DMS 273 treated with DMSO at 0.1 percent for 48 hours (cell line): ENCODE measurements at regions not wholly inside any gene's neighbourhood (a gene's known extent, or its start where the extent isn't known, plus 50 kb on each side); places are given as distances from the start of the nearest gene placed in this dataset.
"Not testable (repeated sequence)": the region's sequence is repeated elsewhere in the genome, so short reads cannot be mapped to it uniquely, and the experiment has no call there.

Source experiments
- DNase-seq: peaks from one replicate; lab custom pipeline; 2025; lab: John Stamatoyannopoulos, UW

DNA sequence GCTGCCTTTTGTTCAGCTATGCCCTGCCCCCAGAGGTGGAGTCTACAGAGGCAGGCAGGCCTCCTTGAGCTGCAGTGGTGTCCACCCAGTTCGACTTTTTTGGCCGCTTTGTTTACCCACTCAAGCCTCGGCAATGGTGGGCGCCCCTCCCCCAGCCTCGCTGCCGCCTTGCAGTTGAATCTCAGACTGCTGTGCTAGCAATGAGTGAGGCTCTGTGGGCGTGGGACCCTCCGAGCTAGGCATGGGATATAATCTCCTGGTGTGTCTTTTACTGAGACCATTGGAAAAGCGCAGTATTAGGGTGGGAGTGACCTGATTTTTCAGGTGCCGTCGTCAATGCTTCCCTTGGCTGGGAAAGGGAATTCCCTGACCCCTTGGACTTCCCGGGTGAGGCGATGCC, 279.3 kb downstream of the PTH2R start:
- not testable (repeated sequence) for DNase-seq

DNA sequence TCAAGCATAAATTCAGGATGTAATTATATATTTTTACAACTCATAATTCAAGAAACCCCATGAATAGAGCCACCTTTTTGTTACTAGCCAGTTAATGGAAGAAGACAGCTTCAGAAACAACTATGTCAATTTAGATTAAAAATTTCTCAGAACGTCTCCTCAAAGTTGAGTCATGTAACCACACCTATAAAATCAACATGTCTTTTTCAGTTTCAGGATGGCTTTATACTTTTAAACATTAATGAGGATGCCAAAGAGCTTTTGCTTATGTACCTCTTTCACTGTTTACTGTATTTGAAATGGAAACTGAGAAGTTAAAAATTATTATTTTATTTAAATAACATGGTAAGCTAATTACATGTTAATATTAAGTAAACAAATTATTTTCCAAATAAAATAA, 280.1 kb downstream of the PTH2R start:
- DNase-seq, result no peak

DNA sequence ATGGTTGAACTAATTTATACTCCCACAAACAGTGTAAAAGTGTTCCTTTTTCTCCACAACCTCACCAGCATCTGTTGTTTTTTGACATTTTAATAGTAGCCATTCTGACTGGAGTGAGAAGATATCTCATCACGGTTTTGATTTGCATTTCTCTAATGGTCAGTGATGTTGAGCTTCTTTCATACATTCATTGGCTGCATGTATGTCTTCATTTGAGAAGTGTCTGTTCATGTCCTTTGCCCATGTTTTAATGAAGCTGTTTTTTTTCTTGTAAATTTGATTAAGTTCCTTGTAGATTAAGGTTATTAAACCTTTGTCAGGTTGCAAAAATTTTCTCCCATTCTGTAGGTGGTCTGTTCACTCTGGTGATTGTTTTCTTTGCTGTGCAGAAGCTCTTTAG, 281.1 kb downstream of the PTH2R start:
- DNase-seq, result not testable (repeated sequence)

DNA sequence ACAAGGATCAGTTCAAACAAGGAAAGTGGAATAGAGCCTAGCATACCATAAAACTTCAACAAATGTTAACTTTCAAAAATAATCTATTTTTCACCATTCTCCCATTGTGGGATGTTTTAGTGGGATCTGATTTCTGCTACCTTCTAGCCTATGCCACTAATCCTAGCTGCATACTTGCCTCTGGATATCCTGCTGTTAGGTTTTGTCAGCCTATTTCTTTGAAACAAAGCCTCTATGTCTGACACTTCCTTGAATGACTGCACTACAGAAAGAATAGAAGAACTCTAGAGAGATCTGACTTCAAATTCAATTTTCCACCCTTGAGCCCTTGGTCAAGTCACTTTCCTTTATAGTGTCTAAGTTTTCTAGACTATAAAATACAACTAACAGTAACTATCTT, 291.5 kb downstream of the PTH2R start:
- DNase-seq, result no peak

DNA sequence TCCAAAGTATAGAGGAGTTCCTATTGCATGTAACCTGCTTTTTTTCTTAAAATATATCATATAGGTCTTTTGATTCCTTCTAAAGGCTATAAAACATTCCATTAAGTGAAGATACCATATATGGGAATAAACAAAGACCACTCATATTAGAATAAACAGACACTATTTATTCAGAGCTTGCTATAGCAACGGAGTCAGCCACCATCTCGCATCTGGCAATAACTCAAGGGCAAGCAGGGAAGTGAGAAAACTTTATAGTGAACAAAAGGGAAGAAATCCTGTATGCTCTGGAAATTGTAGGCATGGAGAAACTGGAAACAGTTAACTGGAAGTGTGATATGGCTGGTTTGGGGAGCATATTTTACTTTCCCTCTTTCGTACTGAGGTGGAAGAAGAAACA, 301.9 kb downstream of the PTH2R start:
- DNase-seq, result no peak

DNA sequence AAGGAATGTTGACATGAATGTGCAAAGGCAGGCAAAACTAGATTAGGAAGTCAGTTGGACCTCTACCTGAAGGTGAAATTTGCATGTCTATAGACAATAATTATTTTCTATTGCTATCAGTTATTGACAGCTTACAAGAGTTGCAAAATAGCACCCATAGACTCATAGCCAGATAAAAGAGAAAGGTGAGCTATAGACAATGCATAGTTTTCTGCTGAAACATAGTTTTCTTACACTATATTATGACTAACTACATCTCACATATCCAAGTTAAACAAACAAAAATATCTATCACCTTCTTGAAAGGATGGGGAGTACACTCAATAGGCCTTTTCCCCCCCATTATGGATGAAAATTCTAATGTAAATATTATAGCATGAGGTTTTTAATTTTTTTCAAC, 305.0 kb downstream of the PTH2R start:
- no peak for DNase-seq

DNA sequence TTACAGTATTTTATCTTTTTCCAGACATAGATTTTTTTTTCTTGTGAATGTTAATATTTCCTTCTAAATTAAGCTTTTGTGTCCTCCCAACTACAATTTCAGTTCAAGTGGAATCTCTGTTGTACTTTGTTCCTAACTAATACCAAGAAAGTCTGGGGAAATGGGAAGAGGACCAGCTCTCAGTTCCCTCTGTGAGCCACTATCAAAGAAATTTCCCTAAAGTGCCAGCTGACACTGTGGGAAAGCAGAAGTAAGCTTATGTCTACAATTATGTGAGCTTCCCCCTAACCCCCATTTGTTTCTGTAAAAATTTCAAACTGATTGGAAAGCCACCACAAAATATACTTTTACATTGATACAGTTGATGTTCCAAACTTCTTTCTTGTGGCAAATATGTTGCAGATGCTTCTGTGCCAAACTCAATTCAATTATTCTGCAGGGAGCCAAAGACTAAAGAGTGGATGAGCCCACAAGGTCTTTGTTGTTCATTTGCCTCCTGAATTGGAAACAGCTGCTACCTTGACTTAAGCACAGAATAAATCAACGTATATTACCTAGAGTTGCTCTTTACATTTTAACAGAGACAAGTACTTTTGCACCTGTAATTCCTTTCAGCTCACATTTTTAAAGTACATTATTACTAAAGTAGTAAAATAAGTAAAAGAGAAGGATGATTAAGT, 306.6 kb downstream of the PTH2R start:
- no peak for DNase-seq

DNA sequence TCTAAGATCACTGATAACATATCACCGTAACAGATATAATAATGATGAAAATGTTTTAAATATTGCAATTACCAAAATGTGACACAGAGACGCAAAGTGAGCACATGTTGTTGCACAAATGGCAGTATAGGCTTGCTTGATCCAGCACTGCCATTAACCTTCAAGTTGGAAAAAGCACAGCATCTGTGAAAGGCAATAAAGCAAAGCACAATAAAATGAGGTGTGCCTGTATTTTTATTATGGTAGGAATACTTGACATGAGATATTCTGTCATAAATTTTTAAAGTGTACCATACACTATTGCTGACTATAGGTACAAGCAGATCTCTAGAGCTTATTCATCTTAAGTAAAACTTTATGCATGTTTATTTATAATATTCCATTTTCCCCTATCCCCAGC, 312.2 kb downstream of the PTH2R start:
- DNase-seq, result no peak

DNA sequence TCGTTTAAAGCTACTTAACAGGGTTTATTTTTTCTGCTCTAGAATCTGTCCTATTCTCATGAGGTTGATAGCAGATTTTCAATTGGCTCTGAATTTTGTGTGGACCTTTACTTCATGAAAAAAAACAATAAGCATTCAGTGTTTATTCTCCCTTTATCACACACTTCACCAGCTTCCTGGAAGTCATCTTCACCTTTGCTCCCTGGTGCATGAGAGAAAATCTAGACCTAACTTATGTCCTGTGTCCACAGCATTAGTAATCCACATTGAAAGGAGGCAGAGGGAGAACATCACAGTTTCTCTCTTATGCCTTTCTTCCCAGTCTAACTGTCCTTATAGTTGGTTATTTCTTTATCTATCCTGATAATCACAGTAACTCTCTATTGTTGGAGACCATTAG, 316.1 kb downstream of the PTH2R start:
- no peak for DNase-seq

DNA sequence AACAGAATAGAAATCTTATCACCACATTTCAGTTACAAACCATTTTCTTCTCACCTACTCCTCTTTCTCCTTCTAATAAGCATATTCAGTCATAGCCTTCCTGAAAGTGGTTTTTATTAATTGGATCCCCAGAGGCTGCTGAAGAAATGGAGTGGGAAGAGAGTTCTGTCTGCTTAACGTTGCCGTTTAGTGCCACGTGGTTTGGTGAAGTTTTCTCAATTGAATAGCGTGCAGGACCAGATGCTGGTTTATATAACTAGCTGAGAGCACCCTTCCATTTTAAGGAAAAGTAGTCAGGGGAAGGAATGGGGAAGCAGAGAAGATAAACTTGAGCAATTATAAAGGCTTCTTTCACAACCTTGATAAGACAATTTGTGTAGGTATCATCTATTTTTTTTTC, 318.7 kb downstream of the PTH2R start:
- no peak for DNase-seq

DNA sequence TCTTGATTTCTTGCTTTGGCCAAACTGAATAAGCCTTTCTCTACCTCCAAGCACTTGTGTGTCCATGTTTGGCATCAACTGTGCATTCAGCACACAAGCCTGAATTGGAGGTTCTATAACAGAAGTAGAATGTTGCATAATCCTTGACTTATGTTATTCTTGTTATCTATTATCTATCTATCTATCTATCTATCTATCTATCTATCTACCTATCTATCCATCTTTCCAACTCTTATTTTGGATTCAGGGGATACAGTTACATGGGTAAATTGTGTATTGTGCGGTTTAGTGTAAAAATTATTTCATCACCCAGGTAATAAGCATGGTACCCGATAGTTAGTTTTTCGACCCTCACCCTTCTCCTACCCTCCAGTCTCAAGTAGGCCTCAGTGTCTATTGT, 319.6 kb downstream of the PTH2R start:
- DNase-seq, result no peak

DNA sequence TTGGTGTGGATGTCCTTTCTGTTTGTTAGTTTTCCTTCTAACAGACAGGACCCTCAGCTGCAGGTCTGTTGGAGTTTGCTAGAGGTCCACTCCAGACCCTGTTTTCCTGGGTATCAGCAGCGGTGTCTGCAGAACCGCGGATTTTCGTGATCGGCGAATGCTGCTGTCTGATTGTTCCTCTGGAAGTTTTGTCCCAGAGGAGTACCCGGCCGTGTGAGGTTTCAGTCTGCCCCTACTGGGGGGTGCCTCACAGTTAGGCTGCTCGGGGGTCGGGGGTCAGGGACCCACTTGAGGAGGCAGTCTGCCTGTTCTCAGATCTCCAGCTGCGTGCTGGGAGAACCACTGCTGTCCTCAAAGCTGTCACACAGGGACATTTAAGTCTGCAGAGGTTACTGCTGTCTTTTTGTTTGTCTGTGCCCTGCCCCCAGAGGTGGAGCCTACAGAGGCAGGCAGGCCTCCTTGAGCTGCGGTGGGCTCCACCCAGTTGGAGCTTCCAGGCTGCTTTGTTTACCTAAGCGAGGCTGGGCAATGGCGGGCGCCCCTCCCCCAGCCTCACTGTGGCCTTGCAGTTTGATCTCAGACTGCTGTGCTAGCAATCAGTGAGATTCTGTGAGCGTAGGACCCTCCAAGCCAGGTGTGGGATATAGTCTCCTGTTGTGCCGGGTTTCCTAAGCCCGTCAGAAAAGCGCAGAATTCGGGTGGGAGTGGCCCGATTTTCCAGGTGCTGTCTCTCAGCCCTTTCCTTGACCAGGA, 345.2 kb downstream of the PTH2R start:
- DNase-seq, result not testable (repeated sequence)

DNA sequence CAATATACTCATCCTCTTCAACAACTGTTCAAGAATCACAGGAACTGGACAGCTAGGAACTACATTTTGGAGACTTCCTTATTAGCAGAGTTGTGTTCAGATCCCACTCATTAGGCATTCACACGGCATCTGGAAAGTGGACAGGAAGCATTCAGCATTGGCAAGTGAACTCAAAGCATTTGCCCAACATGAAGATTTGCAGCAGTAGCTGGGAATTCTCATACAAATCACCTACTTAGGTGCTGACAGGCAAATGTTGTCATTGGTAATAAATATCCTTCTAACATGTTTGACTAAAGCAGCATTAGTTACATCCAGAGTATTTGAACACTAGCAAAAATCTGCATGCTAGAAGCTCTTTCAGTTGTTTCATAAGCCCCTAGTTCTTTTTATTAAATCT, 350.8 kb downstream of the PTH2R start:
- DNase-seq, result no peak

DNA sequence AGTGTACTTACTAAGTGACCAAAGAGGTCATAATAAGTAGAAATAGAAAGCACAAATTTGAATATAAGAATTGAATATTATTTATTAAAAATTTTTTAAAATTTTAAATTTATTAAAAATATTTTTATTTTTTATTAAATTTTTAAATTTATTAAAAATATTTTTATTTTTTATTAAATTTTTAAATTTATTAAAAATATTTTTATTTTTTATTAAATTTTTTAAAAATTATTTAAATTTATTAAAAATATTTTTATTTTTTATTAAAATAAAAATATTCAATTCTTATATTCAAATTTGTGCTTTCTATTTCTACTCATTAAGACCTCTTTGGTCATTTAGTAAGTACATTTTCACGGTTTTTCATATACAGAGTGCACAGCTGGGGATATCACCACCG, 366.5 kb downstream of the PTH2R start:
- DNase-seq, result not testable (repeated sequence)

DNA sequence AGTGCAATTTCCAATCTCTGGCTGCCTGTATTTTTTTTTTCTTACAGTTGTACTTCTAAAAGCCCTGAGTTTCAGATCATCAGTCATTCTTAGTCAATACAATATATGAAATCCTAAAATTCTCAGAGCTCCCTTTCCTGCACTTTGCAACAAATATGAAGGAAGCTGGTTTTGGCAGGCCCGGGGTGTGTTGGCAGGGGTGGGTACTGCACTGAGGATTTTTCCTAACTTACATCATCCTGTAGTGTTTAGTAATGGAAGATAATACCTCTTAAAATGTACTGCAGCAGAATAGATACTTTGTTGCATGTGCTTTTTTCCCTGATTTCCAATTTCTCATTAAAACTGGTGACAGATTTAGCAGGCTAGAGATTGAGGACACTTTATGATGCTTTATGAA, 374.6 kb downstream of the PTH2R start:
- DNase-seq, result no peak

DNA sequence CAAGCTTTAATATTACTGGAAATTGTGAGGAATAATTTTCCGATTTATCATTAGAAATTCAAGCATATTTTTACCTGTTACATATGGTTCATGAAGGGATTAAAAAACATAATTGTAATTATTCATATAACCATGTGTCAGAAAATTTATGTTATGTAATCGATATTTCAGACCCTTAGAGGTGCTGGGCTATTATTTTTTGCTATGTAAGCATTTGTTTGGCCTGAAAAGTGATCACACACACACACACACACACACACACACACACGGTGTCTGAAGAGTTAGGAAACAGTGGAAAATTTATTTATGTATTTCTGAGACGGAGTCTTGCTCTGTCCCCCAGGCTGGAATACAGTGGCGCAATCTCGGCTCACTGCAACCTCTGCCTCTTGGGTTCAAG, 375.5 kb downstream of the PTH2R start:
- DNase-seq, result no peak

DNA sequence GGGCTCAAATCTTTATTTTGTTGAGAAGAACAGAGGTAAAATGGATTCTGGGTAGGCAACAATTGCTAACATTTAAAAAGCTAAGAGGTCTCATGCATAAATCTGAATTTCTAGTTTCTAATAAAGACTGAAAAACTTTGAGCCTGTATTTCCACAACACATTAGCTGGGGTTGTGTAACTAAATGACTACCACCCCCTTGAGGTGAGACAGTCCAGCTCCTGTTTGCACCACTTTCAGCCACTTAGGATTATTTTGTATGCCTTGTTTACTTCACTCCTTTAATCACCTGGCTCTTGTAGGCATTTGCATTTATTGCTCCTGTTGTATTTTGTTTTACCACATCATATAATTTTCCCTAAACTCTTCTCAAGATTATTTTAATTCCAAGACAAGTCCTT, 376.6 kb downstream of the PTH2R start:
- no peak for DNase-seq

DNA sequence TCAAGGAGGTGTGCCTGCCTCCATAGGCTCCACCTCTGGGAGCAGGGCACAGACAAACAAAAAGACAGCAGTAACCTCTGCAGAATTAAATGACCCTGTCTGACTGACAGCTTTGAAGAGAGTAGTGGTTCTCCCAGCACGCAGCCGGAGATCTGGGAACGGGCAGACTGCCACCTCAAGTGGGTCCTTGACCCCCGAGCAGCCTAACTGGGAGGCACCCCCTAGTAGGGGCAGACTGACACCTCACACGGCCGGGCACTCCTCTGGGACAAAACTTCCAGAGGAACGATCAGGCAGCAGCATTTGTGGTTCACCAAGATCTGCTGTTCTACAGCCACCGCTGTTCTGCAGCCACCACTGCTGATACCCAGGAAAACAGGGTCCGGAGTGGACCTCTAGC, 378.2 kb downstream of the PTH2R start:
- DNase-seq, result not testable (repeated sequence)

DNA sequence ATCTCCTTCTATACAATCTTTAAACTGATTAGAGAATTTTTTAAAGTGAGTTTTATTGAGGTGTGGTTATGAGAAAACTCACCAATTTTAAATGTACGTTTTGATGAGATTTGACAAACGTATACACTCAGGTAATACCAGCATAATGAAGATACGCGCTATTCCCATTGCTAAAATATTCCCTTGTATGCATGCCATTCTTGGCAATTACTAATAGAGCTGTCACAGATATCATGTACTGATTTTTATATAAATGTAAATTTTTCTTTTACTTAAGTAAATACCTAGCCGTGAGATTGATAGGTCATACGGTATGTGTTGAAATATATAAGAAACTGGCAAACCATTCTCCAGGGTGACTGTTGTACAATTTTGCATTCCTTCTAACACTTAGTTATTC, 384.7 kb downstream of the PTH2R start:
- no peak for DNase-seq

DNA sequence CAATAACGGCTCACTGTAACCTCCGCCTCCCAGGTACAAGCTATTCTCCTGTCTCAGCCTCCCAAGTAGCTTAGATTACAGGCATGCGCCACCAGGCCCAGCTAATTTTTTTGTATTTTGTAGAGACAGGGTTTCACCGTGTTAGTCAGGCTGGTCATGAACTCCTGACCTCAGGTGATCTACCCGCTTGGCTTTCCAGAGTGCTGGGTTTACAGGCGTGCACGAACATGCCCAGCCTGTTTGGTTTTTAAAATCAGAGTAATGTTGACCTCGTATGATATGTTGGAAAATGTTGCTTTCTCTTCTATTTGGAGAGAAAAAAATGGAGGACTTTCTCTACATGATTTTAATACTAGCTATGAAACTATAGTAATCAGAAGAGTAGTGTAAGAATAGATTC, 386.2 kb downstream of the PTH2R start:
- no peak for DNase-seq

DNA sequence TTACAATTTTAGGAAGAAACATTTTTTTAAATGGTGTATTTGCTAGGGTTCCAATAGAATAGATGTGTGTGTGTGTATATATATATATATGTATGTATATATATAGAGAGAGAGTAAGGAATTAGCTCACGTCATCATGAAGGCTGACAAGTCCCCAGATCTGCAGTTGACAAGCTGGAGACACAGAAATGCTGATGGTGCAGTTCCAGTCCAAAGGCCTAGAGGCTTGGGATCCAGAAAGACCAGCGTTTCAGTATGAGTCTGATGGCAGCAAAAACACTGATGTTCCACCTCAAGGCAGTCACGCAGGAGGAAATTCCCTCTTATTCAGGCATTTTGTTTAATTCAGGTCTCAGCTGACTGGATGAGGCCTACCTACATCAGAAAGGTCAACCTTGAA, 386.8 kb downstream of the PTH2R start:
- DNase-seq, result no peak

DNA sequence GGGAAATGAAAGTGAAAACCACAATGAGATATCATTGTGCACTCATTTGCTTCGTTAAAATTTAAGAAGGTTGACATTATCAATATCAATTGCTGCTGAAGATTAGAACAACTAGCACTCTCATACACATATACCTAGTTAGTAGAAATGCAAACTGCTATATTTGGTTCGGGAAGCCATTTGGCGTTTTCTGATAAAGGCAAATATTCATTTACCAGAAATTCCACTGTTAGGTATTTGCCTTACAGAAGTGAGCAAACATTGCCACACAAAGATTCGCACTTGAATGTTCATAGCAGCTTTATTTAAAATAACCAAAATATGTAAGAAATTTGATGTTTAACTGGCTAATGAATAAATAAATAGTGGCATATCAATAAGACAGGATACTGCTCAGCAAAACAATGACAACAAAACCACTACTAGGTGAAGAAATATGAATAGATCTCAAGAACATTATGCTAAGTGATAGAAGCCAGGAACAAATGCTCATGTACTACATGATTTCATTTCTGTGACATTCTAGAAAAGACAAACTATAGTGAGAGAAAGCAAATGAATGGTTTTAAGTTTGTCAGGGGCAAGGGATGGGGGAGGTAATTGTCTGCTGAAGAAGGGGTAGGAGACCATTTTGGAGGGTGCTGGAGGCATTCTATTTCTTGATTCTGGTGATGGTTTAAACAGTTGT, 387.8 kb downstream of the PTH2R start:
- no peak for DNase-seq

DNA sequence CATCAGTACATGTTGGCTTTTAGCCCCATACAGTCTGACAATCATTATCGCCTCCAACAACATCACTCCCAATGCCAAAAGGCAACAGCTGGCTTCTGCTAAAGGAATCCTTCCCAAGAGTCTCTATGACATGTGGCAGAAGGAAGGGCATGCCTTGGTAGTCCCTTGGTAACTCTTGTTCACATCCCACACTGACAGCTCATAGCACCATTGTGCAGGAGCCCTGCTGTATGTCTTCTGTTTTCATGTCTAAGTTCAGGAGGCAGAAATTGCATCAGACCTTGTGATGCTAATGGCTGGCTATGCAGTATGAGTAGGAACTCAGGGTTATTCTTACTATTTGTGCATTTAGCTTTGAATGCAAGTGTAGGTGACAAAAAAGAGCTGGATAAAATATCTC, 392.1 kb downstream of the PTH2R start:
- DNase-seq, result no peak
